SK-N-SH treated with all-trans-retinoic acid at 6 μM for 48 hours (cell line): ENCODE measurements at regions not wholly inside any gene's neighbourhood (a gene's known extent, or its start where the extent isn't known, plus 50 kb on each side); places are given as distances from the start of the nearest gene placed in this dataset.

Experiments
- ATAC-seq: fragments of 200-7000 bp; cut with Tn5 transposase; 3 replicates; pipeline ENCODE4 v1.9.1; 2020; ENCODE audit warnings: mild to moderate bottlenecking, moderate library complexity
- ARNTL ChIP-seq: fragments of 450-650 bp; formaldehyde crosslinking; IDR thresholded peaks from 2 replicates; pipeline ENCODE4 v1.5.0; 2020; ENCODE audit warnings: low read depth, mild to moderate bottlenecking, moderate library complexity, borderline replicate concordance
- BACH2 ChIP-seq: fragments of 250-450 bp; sonication (Bioruptor Pico); IDR thresholded peaks from 2 replicates; pipeline ENCODE4 v1.9.0; 2021; ENCODE audit warnings: mild to moderate bottlenecking, borderline replicate concordance
- CREB5 ChIP-seq: fragments of 250-450 bp; sonication (Bioruptor Pico); IDR thresholded peaks from 2 replicates; pipeline ENCODE4 v1.5.1; 2020; ENCODE audit warnings: low read depth, mild to moderate bottlenecking, moderate library complexity
- CSDC2 ChIP-seq: fragments of 250-450 bp; sonication (Bioruptor Pico); IDR thresholded peaks from 2 replicates; pipeline ENCODE4 v1.5.0; 2020; ENCODE audit warnings: mild to moderate bottlenecking, moderate library complexity
- ESRRG ChIP-seq: fragments of 250-450 bp; sonication (Bioruptor Pico); IDR thresholded peaks from 2 replicates; pipeline ENCODE4 v1.6.1; 2021; ENCODE audit warnings: mild to moderate bottlenecking
- GLIS3 ChIP-seq: fragments of 250-450 bp; sonication (Bioruptor Pico); IDR thresholded peaks from 2 replicates; pipeline ENCODE4 v1.5.0; 2020; ENCODE audit warnings: mild to moderate bottlenecking, moderate library complexity
- ISL1 ChIP-seq: fragments of 250-450 bp; sonication (Bioruptor Pico); IDR thresholded peaks from 2 replicates; pipeline ENCODE4 v2.1.2; 2022; ENCODE audit warnings: mild to moderate bottlenecking, moderate library complexity
- OSR1 ChIP-seq: fragments of 250-450 bp; sonication (Bioruptor Pico); IDR thresholded peaks from 2 replicates; pipeline ENCODE4 v1.8.0; 2022; ENCODE audit warnings: moderate library complexity, mild to moderate bottlenecking, inconsistent platforms
- PPARA ChIP-seq: fragments of 250-450 bp; sonication (Bioruptor Pico); IDR thresholded peaks from 2 replicates; pipeline ENCODE4 v1.5.0; 2020; ENCODE audit warnings: mild to moderate bottlenecking, borderline replicate concordance
- RARB ChIP-seq: fragments of 250-450 bp; sonication (Bioruptor Pico); IDR thresholded peaks from 2 replicates; pipeline ENCODE4 v1.8.0; 2021; ENCODE audit warnings: mild to moderate bottlenecking, moderate library complexity
- SNAI2 ChIP-seq: fragments of 250-450 bp; sonication (Bioruptor Pico); IDR thresholded peaks from 2 replicates; pipeline ENCODE4 v1.5.0; 2020; ENCODE audit warnings: mild to moderate bottlenecking, moderate library complexity
- TCF4 ChIP-seq: fragments of 250-450 bp; sonication (Bioruptor Pico); IDR thresholded peaks from 2 replicates; pipeline ENCODE4 v1.8.0; 2021; ENCODE audit warnings: mild to moderate bottlenecking, moderate library complexity, borderline replicate concordance
- TOX ChIP-seq: fragments of 250-450 bp; sonication (Bioruptor Pico); IDR thresholded peaks from 2 replicates; pipeline ENCODE4 v1.8.0; 2021; ENCODE audit warnings: mild to moderate bottlenecking, moderate library complexity, borderline replicate concordance
- TSHZ2 ChIP-seq: fragments of 250-450 bp; sonication (Bioruptor Pico); IDR thresholded peaks from 2 replicates; pipeline ENCODE4 v1.5.0; 2020; ENCODE audit warnings: mild to moderate bottlenecking, moderate library complexity
- ZFP3 ChIP-seq: fragments of 250-450 bp; sonication (Bioruptor Pico); IDR thresholded peaks from 2 replicates; pipeline ENCODE4 v1.5.0; 2020; ENCODE audit warnings: mild to moderate bottlenecking, moderate library complexity
- ZFP30 ChIP-seq: fragments of 450-650 bp; formaldehyde crosslinking; IDR thresholded peaks from 2 replicates; pipeline ENCODE4 v1.5.0; 2022; ENCODE audit warnings: mild to moderate bottlenecking, moderate library complexity
- ZNF565 ChIP-seq: fragments of 450-650 bp; formaldehyde crosslinking; conservative IDR thresholded peaks from 2 replicates; pipeline ENCODE4 v1.5.0; 2020; ENCODE audit warnings: low read depth, mild to moderate bottlenecking, moderate library complexity
- ZNF8 ChIP-seq: fragments of 450-650 bp; formaldehyde crosslinking; IDR thresholded peaks from 2 replicates; pipeline ENCODE4 v1.5.0; 2020; ENCODE audit warnings: mild to moderate bottlenecking, moderate library complexity
- TF ChIP-seq, protein P1 (sequence below): fragments of 250-450 bp; sonication (Bioruptor Pico); IDR thresholded peaks from 2 replicates; pipeline ENCODE4 v1.8.0; 2021; ENCODE audit warnings: low read depth, mild to moderate bottlenecking, moderate library complexity, borderline replicate concordance
- TF ChIP-seq, protein P2 (sequence below): fragments of 250-450 bp; sonication (Bioruptor Pico); IDR thresholded peaks from 2 replicates; pipeline ENCODE4 v1.5.1; 2021; ENCODE audit warnings: mild to moderate bottlenecking, moderate library complexity
- TF ChIP-seq, protein P3 (sequence below): fragments of 250-450 bp; sonication (Bioruptor Pico); IDR thresholded peaks from 2 replicates; pipeline ENCODE4 v1.8.0; 2020; ENCODE audit warnings: mild to moderate bottlenecking, moderate library complexity, borderline replicate concordance

- no peak for ATAC-seq
- TF ChIP-seq ISL1 (CRISPR knock-in tag) (no peak), ARNTL (CRISPR knock-in tag) (no peak), OSR1 (CRISPR knock-in tag) (no peak), RARB (CRISPR knock-in tag) (no peak), CSDC2 (CRISPR knock-in tag) (no peak)
- TF ChIP-seq, protein P1, sequence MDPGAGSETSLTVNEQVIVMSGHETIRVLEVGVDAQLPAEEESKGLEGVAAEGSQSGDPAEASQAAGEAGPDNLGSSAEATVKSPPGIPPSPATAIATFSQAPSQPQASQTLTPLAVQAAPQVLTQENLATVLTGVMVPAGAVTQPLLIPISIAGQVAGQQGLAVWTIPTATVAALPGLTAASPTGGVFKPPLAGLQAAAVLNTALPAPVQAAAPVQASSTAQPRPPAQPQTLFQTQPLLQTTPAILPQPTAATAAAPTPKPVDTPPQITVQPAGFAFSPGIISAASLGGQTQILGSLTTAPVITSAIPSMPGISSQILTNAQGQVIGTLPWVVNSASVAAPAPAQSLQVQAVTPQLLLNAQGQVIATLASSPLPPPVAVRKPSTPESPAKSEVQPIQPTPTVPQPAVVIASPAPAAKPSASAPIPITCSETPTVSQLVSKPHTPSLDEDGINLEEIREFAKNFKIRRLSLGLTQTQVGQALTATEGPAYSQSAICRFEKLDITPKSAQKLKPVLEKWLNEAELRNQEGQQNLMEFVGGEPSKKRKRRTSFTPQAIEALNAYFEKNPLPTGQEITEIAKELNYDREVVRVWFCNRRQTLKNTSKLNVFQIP (CRISPR knock-in tag): no peak
- TF ChIP-seq, protein P2, sequence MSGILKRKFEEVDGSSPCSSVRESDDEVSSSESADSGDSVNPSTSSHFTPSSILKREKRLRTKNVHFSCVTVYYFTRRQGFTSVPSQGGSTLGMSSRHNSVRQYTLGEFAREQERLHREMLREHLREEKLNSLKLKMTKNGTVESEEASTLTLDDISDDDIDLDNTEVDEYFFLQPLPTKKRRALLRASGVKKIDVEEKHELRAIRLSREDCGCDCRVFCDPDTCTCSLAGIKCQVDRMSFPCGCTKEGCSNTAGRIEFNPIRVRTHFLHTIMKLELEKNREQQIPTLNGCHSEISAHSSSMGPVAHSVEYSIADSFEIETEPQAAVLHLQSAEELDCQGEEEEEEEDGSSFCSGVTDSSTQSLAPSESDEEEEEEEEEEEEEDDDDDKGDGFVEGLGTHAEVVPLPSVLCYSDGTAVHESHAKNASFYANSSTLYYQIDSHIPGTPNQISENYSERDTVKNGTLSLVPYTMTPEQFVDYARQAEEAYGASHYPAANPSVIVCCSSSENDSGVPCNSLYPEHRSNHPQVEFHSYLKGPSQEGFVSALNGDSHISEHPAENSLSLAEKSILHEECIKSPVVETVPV (CRISPR knock-in tag): no peak
Observed at GRCh38 chr20:56826306-56826704, 197.2 kb downstream of the TFAP2C start.

DNA sequence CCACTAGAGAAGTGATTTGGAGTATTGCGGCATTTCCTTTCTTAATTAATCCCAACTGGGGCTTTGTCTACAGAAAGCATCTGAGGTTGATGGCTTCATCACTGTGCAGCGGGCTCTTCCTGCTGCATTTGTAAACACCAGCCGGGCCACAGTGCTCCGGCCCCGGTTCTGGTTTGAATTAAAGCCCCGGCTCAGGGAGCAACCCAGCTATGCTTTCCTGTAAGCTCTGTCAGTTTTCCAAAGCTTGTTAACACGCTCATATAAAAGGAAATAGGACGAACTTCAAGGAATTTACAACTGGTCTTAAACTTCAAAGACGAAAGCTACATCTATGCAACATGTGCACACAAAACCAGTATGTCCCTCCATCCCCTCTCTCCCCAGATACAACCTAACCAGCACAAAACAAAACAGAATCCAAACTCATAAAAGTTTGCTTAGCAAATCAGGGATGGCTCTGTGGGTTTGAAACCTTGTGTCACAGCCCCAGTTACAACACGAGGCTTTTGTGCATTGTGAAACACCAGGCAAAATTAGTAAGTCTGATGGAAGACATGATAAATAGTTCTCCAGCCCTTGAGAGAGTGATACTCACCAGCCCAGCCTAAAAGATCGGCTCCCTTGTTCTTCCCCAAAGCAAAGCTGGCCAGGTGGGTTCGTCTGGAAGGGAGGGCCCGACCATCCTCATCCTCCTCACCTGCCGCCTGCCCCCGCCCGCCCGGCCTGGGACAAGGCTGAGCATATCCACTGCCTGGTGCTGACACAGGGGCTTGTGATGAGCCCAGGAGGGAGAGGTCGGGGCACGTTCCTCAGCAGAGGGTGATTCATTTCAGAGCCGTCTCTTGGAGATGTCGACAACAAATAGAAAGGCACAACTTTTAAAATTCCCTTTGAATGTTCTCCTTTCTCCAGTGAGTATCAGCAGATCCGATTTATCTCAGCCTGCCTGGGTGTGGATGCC lies 197.9 kb downstream of the TFAP2C start:
- ATAC-seq: no peak; the same call in 1 of the 3 replicates
- TF ChIP-seq ZFP3 (no peak), ISL1 (CRISPR knock-in tag) (no peak), RARB (CRISPR knock-in tag) (no peak), ZNF8 (CRISPR knock-in tag) (no peak), BACH2 (CRISPR knock-in tag) (no peak), ESRRG (CRISPR knock-in tag) (no peak), TSHZ2 (no peak), ZNF565 (CRISPR knock-in tag) (no peak), ZFP30 (CRISPR knock-in tag) (no peak), SNAI2 (no peak), CSDC2 (CRISPR knock-in tag) (no peak), OSR1 (CRISPR knock-in tag) (no peak), TCF4 (CRISPR knock-in tag) (no peak), CREB5 (CRISPR knock-in tag) (no peak), GLIS3 (no peak), TOX (CRISPR knock-in tag) (no peak), PPARA (CRISPR knock-in tag) (no peak)
- TF ChIP-seq, protein P3, sequence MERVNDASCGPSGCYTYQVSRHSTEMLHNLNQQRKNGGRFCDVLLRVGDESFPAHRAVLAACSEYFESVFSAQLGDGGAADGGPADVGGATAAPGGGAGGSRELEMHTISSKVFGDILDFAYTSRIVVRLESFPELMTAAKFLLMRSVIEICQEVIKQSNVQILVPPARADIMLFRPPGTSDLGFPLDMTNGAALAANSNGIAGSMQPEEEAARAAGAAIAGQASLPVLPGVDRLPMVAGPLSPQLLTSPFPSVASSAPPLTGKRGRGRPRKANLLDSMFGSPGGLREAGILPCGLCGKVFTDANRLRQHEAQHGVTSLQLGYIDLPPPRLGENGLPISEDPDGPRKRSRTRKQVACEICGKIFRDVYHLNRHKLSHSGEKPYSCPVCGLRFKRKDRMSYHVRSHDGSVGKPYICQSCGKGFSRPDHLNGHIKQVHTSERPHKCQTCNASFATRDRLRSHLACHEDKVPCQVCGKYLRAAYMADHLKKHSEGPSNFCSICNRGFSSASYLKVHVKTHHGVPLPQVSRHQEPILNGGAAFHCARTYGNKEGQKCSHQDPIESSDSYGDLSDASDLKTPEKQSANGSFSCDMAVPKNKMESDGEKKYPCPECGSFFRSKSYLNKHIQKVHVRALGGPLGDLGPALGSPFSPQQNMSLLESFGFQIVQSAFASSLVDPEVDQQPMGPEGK (CRISPR knock-in tag): no peak
- TF ChIP-seq, protein P2 (CRISPR knock-in tag): no peak
